C4-2B (cell line): ENCODE measurements at regions not wholly inside any gene's neighbourhood (a gene's known extent, or its start where the extent isn't known, plus 50 kb on each side); places are given as distances from the start of the nearest gene placed in this dataset.

Source experiments
- CTCF ChIP-seq: fragments of 450-650 bp; conservative IDR thresholded peaks from 2 replicates; pipeline ENCODE4 v1.5.1; 2017; ENCODE audit warnings: mild to moderate bottlenecking
- ZFX ChIP-seq: fragments of 450-650 bp; IDR thresholded peaks from 2 replicates; pipeline ENCODE4 v1.6.1; 2017

DNA sequence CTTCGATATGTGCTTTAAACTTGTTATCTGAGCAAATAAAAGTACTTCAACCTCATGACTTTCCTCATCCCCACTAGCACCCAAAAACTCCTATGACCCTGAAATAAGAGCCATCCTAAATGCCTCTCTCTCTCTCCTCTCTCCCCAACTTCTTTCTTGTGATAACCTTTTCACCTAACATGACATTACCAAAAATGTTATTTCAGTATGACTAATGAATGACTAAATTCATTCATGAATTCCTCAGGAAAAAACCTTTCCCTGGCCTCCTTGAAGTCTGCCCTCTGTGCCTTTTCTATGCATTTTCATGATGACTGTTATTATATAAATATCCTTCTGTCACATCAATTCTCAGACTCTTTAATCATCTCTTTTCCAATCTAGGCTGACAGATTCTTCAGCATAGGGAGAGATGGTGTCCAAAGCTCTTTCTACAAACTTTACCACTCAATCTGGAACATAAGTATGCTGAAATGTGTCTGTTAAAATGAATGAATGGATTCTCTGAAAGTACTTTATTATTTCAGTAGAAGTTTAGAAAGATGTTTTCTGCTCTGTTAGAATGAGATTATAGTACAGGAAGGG is 114.3 kb upstream of the GGTLC1 start:
- TF ChIP-seq CTCF, result no peak
- no peak for TF ChIP-seq ZFX
